HG03439 (cell line): ENCODE measurements at regions not wholly inside any gene's neighbourhood (a gene's known extent, or its start where the extent isn't known, plus 50 kb on each side); places are given as distances from the start of the nearest gene placed in this dataset.
"Not testable (repeated sequence)": the region's sequence is repeated elsewhere in the genome, so short reads cannot be mapped to it uniquely, and the experiment has no call there.

Experiments
- ATAC-seq: cut with Tn5 transposase; IDR thresholded peaks from one replicate; pipeline ENCODE4 v1.9.1; 2021; ENCODE audit warnings: mild to moderate bottlenecking, moderate library complexity; ENCODE audit not compliant: unreplicated experiment

- ATAC-seq = no peak
Measured at GRCh38 chrX:128436397-128437103, 384.3 kb upstream of the ACTRT1 start.

GRCh38 chrX:128425546-128425945, 373.3 kb upstream of the ACTRT1 start:
- no peak for ATAC-seq

- ATAC-seq = no peak
Measured at GRCh38 chrX:128408842-128409241, 356.6 kb upstream of the ACTRT1 start.

GRCh38 chrX:128396601-128397000, 344.4 kb upstream of the ACTRT1 start:
- ATAC-seq = no peak

- ATAC-seq = not testable (repeated sequence)
Measured at GRCh38 chrX:128383846-128384245, 331.6 kb upstream of the ACTRT1 start.

- no peak for ATAC-seq
Measured at GRCh38 chrX:128365492-128365891, 313.3 kb upstream of the ACTRT1 start.

- no peak for ATAC-seq
Measured at GRCh38 chrX:128335671-128336070, 283.5 kb upstream of the ACTRT1 start.

GRCh38 chrX:128334821-128335220, 282.6 kb upstream of the ACTRT1 start:
- ATAC-seq = no peak

- no peak for ATAC-seq
Measured at GRCh38 chrX:128310912-128311311, 258.7 kb upstream of the ACTRT1 start.

- ATAC-seq = no peak
Measured at GRCh38 chrX:128309311-128309710, 257.1 kb upstream of the ACTRT1 start.

- no peak for ATAC-seq
Measured at GRCh38 chrX:128294198-128294597, 242.0 kb upstream of the ACTRT1 start.

- ATAC-seq = no peak
Measured at GRCh38 chrX:128287693-128288092, 235.5 kb upstream of the ACTRT1 start.

- no peak for ATAC-seq
Measured at GRCh38 chrX:128250621-128251020, 198.4 kb upstream of the ACTRT1 start.

- no peak for ATAC-seq
Measured at GRCh38 chrX:128216364-128216763, 164.2 kb upstream of the ACTRT1 start.

- no peak for ATAC-seq
Measured at GRCh38 chrX:128165884-128166408, 113.7 kb upstream of the ACTRT1 start.

- no peak for ATAC-seq
Measured at GRCh38 chrX:128156204-128156603, 104.0 kb upstream of the ACTRT1 start.

- ATAC-seq = no peak
Measured at GRCh38 chrX:128142745-128143144, 90.5 kb upstream of the ACTRT1 start.

- ATAC-seq = no peak
Measured at GRCh38 chrX:128106630-128107029, 54.4 kb upstream of the ACTRT1 start.

- ATAC-seq = no peak
Measured at GRCh38 chrX:128105659-128106058, 53.5 kb upstream of the ACTRT1 start.
